Globus pallidus (tissue), 1 donor: ENCODE measurements at regions not wholly inside any gene's neighbourhood (a gene's known extent, or its start where the extent isn't known, plus 50 kb on each side); places are given as distances from the start of the nearest gene placed in this dataset.

Experiments
- DNase-seq: peaks from one replicate; pipeline ENCODE4 v3.0.0-alpha.2; 2015; ENCODE audit warnings: low spot score

- DNase-seq = no peak
These were observed 108.1 kb downstream of the DHX15 start for GRCh38 chr4:24476282-24476681.

GRCh38 chr4:24475756-24476155, 108.6 kb downstream of the DHX15 start:
- no peak for DNase-seq

- DNase-seq = peak; percentile 50
These were observed 111.0 kb downstream of the DHX15 start for GRCh38 chr4:24473309-24473721.

- peak; percentile 76 for DNase-seq
These were observed 111.6 kb downstream of the DHX15 start for GRCh38 chr4:24472514-24473308.

GRCh38 chr4:24472161-24472510, 112.2 kb downstream of the DHX15 start:
- DNase-seq = no peak

- no peak for DNase-seq
These were observed 112.7 kb downstream of the DHX15 start for GRCh38 chr4:24471486-24472160.

DNA sequence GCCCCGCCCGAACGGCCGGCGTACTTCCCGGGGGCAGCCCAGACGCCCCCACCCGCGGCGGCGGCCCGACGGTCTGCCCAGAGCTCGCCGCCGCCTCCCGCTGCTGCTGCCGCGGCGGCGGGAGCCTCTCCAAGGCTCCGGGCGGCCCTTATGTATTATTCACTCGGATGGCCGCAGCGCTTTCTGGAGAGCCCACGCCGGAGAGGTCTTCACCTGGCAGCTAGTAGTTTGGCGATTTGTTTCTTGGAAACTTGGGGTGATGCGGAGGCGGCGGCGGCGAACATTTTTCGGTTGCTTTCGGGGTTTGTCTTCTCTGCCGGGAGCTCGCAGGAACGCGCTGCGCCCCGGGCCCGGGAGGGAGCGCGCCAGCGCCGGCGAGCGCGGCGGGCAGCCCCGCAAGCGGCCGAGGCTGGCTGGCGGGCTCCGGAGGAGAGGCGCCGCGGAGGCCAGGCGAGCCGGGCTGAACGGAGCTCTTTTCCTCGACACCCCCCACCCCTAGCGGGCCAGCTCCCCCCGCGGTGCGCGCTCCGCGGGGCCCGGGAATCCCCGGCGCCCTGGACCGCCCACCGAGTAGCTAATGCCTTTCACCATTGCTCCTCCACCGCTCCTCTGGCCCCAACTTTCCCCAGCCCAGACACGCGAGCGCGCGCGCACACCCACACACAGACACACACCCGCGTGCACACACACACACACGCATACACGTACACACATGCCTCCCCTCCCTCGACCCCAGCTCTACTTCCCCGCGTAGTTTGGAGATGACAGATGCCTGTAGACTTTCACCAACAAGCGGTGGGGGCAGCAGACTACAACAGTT, 113.5 kb downstream of the DHX15 start:
- DNase-seq = no peak

- no peak for DNase-seq
These were observed 116.3 kb downstream of the DHX15 start for GRCh38 chr4:24468071-24468470.

DNA sequence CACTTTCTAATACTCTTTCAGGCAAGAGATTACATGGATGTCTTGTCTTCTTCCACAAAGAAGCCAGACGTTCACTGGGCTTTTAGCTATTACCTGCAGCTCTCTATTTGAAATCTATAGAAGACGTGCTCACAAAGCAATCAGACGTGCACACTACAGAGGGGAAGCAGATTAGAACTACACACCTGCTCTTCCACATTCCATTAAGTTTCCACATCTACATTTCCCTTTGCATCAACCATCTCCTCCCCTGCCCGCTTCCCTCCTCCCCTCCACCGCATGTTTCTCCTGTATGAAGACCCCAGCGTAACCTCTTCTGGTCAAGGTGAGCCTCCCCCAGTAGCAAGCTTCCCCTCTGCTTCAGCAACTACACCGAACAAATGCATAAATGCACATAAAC, 119.8 kb downstream of the DHX15 start:
- DNase-seq = no peak

GRCh38 chr4:24456431-24456830, 127.9 kb downstream of the DHX15 start:
- DNase-seq = no peak

DNA sequence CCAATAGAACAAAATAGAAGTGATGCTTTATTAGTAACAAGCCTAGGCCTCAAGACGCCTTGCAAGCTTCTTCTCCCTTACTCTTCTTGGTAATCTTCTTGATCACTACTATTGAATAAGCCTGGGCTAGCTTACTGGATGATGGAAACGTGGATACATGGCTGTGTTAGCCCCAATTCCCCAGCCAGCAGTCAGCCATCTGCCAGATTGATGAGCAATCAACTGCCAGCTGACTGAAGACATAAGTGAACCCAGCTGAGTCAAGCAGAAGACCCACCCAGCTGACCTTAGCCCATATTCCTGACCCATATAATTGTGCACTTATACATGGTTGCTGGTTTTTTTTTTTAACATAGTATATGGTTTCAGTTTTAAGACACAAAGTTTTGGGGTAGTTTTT, 130.4 kb downstream of the DHX15 start:
- no peak for DNase-seq

- DNase-seq = no peak
These were observed 132.5 kb downstream of the DHX15 start for GRCh38 chr4:24451870-24452269.

DNA sequence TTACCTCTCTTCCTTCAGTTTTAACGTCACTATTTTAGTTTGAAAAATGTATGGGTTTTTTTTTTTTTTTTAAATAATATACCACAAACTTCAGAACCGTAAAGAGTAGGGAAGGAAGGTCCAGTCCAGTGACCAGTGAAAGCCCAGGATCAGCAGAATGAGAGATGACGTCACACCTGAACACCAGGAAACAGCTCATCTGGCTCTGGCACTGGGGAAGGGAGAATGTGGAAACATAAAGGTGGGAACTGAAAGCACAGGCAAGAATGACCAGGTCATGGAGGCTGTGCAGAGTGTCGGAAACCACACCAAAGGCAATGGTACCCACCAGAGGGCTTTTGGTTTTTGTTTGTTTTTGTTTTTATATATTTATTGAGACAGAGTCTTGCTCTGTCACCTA, 141.2 kb downstream of the DHX15 start:
- no peak for DNase-seq

DNA sequence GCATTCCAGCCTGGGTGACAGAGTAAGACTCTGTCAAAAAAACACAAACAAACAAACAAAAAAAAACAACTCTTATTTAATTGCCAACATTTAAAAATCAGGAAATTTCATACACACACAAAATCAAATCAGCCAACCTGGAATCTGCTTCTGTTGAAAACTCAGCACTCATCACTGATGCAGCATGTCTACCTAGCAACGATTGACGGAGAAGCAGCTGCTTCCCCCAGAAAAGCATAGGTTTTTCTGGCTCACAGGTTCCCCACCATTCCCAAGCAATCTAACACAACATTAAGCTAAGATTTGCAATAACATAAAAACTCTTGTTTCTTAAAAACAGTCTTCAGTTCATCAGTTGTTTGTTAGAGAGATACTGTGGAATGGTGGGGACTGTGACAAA, 143.6 kb downstream of the DHX15 start:
- no peak for DNase-seq

DNA sequence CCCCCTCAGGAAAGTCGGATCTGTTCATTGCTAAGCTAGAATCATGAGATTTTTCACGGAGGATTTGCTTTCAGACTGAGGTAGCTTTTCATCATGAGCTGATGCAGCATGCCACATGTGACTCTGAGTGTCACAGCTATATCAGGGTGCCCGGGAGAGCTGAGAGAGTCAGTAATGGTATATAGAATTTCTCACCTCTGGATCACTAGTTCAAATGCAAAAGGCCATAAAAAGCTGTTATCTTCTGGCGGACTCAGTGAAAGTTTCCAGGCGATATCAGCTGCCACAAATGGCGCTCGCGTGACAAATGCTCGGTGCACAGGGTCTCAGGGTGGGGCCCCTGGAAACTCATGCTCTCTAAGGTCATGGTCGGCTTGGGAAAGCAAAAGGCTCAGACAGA, 150.1 kb downstream of the DHX15 start:
- DNase-seq = no peak

DNA sequence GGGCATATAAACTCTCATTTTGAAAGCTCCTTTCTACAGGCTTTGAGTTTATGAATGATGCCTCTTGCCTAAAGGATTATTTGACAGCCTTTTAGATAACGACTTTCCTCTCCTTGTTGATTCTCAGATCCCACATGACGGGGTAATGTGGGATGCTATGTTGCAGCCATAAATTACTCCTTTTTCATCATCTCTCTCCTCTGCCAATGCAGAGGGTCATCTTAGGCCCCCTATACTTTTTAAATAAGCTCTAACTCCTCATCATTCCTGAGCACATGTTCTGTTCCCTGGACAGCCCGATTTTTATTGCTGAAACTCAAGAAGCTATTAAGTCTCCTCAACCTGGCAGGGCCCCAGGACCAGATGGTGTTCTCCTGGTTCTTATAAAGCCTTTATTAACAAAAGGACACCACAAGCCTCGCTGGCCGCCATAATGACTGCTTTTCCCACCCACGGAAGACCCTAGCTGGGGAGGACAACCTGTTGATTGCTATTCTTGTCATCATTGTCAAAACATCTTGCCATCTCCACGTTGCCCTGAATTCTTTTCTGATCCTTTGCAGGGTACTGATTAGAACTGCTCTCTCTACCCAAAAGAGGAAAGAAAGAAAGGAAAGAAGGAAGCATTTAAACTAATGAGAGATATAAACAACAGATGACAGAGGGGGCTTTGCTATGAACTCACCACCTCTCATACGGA, 150.7 kb downstream of the DHX15 start:
- no peak for DNase-seq

GRCh38 chr4:24428850-24429249, 155.5 kb downstream of the DHX15 start:
- no peak for DNase-seq

DNA sequence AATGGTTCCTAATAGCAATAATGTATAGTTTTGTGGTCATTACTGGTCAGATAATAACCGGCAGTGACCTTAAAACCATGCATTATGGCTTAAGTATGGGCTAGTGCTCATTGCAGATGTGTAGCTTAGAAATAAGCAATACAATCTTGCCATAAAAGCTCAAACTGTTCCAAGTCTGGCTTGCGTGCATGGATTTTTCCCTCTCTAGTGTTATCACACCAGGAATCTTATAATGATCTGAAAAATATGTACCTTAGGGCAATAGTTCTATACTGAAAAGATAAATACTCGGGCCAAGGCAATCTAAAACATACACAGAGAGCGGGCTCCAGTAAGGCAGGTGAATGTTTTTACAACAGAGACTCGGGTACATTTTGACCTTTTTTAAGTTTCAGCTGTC, 157.8 kb downstream of the DHX15 start:
- DNase-seq = no peak

DNA sequence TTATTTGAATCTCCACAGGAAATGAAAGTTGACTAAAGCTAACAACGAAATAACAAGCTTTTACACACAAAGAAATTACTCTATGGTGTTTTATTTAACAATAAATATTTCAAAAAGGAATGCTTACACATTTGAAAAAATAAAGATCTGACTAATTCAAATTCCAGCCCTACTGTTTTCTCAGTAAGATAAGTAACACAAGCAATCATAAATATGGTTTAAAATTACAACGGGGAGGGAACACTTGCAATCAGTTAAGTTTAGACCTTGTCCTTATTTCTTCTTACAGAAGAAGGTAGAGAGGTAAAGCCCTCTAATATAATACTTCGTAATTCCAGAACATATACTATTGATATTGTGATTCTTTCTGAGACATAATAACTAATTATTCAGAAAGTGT, 158.5 kb downstream of the DHX15 start:
- no peak for DNase-seq

DNA sequence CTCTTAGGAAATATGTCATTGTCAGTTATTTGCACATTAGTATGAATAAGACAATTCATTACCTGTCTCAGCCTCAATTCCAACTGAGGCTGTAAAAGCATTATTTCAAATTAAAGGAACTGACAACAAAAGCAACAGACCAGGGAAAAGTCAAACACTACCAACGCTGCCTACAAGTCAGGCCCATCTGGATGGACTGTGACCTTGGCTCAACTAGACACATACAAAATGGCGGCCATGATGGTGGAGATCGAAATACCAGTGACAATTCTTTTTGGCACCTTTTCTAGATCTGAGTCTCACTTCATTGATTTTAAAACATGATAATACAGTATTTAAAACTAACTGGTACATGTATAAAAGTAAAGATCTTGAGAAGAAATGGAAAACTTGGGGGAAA, 160.7 kb downstream of the DHX15 start:
- no peak for DNase-seq

- DNase-seq = no peak
These were observed 161.7 kb downstream of the DHX15 start for GRCh38 chr4:24422644-24423043.
